ENCODE measurements at regions not wholly inside any gene's neighbourhood (a gene's known extent, or its start where the extent isn't known, plus 50 kb on each side); places are given as distances from the start of the nearest gene placed in this dataset.

DNA sequence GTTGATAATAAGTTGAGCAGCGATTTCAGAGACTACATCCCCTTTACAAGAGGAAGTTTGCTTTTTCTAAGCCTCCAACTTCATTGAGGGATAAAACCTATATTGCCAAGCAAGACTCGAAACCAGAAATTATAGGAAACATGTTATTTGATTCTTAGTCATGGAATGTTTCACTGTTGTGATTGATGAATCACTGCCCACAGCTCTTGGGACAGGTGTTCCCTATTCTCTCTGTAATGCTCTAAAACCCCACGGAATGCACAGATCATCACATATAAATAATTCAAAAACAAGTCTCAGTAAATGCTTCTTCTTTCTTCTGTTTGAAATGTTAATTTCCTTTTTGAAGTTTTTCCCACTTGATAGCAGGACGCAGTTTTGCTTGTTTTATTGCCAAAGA lies 809.5 kb upstream of the GOT2 start:
- no peak for DNase-seq
- TF ChIP-seq GATA1 (IDR thresholded peaks at IDR 0.05; ENCODE audit: low read depth, low read length) (no peak), POLR2A (IDR thresholded peaks at IDR 0.05; ENCODE audit: low read length) (no peak)

DNA sequence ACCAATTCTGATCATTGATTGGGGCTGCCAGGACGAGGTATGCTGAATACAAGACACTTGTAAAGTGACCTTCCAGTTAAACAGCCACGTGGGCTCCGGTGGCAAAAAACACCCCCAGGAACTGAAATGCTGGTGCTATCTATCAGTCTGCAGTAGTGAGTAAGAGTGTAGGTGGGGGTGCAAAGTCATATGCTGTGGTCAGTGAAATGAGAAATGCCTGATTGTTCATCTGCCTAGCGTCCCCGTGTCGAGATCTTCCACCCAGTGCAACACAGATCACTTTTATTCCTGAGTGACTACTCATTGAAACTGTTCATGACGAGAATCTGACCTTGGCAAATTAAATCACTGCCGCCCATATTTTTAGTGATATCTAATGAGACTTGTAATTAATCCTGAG lies 806.5 kb upstream of the GOT2 start:
- TF ChIP-seq GATA1 (IDR thresholded peaks at IDR 0.05; ENCODE audit: low read depth, low read length) (no peak), POLR2A (IDR thresholded peaks at IDR 0.05; ENCODE audit: low read length) (no peak)
- no peak for DNase-seq

DNA sequence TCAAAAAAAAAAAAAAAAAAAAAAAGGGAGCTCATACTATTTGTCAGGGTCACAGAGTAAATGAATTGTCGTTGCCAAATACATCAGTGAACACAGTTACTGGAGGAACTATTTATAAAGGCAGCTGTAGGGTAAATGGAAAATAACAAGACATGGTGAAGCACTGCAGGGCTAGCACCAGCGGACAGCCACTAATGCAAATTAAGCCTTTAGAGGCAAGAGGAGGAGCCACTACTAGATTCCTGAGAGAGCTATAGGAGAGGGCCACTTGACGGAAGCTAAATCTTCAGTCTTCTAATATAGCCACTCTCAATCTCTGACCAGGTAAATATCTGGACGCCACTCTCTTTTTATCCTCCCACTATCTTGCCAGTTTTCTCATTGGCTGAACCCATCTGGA lies 801.2 kb upstream of the GOT2 start:
- TF ChIP-seq POLR2A (IDR thresholded peaks at IDR 0.05; ENCODE audit: low read length) (no peak), GATA1 (IDR thresholded peaks at IDR 0.05; ENCODE audit: low read depth, low read length) (no peak)
- no peak for DNase-seq

DNA sequence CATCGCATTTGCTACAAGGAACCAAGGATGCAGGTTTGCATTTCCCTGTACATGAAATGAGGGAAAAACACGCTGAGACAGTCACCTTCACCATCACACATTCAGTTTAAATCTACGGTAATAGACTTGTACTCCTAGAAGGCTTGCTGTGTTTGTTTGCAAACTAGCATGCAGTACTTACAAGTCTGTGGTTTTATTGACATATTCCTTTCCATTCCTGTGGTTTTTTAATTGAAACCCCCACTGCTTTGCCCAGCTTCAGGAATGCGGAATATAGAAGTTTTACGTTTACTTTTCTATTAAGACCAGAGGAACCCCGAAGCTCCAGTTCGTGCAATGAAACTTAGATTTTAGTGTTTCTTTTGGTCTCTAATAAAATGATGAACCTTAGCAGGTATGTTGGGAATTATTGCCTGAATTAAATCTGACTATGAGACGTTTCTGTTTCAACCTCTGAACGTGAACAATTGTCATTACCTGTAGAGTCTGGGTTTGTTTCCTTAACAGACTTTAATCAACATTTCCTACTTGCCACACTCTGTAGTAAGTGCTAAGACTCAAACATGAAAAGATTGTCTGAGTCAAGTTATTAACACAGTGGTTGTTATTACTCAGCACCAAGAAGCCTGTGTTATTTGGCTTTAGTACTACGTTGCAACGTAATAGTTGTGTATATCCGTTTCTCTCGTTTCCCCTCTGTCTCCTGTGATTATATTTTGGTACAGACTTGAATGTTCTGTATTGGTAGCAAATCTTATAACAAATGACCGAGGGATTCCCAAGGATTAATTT lies 793.3 kb upstream of the GOT2 start:
- TF ChIP-seq POLR2A (IDR thresholded peaks at IDR 0.05; ENCODE audit: low read length), result no peak
- no peak for TF ChIP-seq GATA1 (IDR thresholded peaks at IDR 0.05; ENCODE audit: low read depth, low read length)
- DNase-seq, result no peak

DNA sequence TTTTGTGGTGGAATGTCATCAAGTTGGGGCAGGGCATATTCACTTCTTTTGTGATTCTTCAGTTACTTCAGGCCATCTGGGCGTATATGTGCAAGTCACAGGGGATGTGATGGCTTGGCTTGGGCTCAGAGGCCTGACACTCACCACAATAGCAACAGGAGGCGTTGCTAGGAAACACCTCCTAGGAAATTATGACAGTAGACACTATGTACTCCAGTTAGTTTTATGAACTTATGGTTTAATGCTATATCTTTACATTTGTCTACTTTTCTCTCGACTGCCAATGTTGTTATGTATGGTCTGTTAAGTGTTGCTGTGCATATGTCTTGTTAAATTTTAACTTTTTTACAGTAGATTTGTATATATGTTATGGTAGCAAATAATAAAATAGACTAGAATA lies 788.7 kb upstream of the GOT2 start:
- TF ChIP-seq POLR2A (IDR thresholded peaks at IDR 0.05; ENCODE audit: low read length) (no peak), GATA1 (IDR thresholded peaks at IDR 0.05; ENCODE audit: low read depth, low read length) (no peak)
- no peak for DNase-seq

DNA sequence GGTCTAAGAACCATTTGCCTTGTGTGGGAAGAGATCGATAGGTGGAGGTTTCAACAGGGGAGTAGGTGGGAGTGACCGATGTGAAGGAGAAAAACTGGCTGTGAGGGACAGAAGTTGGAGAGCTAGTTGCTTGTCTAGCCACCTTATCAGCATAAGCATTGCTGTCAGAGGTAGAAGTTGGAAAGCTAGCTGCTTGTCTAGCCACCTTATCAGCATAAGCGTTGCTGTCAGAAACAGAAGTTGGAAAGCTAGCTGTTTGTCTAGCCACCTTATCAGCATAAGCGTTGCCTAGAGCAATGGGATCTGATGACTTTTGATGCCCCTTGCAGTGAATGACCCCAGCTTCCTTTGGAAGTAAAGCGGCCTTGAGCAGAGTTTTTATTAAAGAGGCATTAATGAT lies 784.6 kb upstream of the GOT2 start:
- peak; percentile 60 to 90 for DNase-seq

DNA sequence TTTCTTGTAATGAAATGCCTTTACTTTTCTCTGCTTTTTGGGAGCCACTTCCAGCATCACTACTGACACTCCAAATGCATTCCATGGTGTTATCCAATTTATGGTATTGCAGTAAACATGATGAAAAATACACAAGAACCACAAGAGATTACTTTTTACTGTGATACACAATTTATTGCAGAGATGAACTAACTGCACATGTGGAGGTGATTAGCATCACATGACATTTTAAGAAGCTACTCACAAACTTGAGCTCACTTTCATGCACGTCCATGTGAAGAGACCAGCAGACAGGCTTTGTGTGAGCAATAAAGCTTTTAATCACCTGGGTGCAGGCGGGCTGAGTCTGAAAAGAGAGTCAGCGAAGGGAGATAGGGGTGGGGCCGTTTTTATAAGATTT lies 780.5 kb upstream of the GOT2 start:
- DNase-seq, result no peak
- TF ChIP-seq GATA1 (IDR thresholded peaks at IDR 0.05; ENCODE audit: low read depth, low read length) (no peak), POLR2A (IDR thresholded peaks at IDR 0.05; ENCODE audit: low read length) (no peak)

DNA sequence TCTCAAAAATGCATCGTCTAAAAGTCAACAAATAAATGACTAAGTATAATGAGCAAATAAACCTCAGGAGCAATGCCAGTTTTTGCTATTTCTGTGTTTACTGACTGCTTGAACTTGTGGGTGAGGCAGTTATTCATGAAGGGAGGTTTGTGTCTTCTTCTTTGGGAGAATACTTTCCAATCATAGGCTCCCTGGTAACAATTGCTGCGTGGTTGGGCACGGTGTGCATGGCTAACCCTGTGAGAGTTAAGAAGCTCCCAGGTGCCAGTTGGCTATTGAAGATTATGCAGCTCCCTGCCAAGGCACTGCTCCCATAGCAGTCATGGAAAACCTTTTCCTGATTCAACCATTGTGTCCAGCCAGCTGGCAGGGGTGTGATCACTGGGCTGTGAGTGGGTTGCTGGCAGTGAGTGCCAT lies 775.9 kb upstream of the GOT2 start:
- no peak for DNase-seq
- TF ChIP-seq GATA1 (IDR thresholded peaks at IDR 0.05; ENCODE audit: low read depth, low read length) (no peak), POLR2A (IDR thresholded peaks at IDR 0.05; ENCODE audit: low read length) (no peak)

DNA sequence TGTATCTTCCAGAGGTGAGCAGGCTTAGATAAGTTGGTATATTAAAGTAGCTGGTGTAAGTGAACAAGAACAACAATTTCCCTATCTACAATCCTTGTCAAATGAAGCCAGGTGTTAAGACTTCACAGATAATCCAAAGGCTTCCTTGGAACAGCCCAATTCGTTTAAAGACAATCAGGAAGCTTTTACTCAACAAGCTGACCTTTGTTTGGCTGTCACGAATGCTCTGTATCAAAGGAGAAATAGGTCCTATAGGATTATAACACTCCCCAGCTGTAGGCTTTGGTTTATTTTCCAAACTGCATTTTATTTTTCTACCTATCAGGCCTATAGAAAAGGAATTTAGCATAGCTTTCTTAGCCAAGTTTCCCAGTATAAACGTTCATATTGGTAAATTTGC lies 766.5 kb upstream of the GOT2 start:
- TF ChIP-seq GATA1 (IDR thresholded peaks at IDR 0.05; ENCODE audit: low read depth, low read length), result no peak
- no peak for TF ChIP-seq POLR2A (IDR thresholded peaks at IDR 0.05; ENCODE audit: low read length)
- no peak for DNase-seq

DNA sequence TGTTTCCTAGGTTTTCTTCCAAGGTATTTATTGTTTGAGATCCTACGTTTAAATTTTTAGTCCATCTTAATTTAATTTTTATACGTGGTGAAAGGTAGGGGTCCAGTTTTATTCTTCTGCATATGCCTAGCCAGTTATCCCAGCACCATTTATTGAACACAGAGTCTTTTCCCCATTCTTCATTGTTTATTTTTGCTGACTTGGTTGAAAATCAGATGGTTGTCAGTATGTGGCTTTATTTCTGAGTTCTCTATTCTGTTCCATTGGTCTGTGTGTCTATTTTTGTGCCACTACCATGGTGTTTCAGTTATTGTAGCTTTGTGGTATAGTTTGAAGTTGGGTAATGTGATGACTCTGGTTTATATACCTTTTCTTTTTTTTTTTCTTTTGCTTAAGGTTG lies 753.0 kb upstream of the GOT2 start:
- TF ChIP-seq GATA1 (IDR thresholded peaks at IDR 0.05; ENCODE audit: low read depth, low read length) (no peak), POLR2A (IDR thresholded peaks at IDR 0.05; ENCODE audit: low read length) (no peak)
- no peak for DNase-seq

DNA sequence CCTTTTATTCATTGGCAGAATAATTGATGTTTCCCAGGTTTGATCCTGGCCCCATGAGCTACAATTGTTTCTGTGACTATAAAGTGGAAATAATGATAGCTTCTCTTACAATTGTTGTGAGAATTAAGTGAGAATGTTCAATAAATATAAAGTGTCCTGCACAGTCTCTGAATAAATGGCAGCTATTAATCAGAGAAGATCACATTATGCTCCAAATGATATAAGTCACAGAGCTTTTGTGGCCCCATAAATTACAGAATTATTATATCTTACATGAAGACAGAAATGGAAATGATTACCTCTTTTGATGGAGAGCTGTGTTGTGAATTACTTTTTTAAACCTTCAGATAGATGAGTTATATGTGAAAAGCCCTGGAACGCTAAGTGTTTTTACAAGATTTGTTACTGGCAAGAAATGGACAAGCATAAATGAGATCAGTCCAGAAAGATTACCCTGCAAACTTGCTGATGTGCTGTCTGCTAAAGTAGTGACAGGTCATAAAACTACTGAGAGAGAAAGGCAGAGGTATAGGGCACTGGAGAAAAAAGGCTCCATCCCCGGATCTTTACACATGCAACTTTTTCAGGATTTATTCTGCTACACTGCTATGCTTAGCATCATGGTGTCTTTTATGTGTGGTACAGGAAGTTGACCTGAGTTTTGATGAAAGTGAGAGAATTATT lies 750.9 kb upstream of the GOT2 start:
- no peak for TF ChIP-seq POLR2A (IDR thresholded peaks at IDR 0.05; ENCODE audit: low read length)
- no peak for DNase-seq

DNA sequence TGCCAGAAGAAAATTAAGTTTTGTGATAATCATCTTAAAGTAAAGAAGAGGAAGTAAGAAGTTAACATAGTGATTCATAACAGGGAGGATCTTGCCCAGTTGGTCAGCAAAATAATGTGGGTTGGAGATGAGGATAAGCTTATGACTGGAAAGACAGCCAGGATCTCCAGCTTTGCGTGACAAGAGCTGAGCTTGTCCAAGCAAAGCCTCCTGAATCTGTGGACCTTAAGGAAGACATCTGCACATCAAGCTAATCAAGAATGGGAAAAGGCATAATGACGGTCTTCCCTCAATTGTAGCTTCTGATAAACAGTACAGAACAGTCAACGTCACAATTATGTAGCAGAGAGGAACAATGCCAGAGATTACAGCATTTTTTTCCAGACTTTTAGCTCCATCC lies 744.7 kb upstream of the GOT2 start:
- no peak for DNase-seq
- TF ChIP-seq POLR2A (IDR thresholded peaks at IDR 0.05; ENCODE audit: low read length) (no peak), GATA1 (IDR thresholded peaks at IDR 0.05; ENCODE audit: low read depth, low read length) (no peak)

DNA sequence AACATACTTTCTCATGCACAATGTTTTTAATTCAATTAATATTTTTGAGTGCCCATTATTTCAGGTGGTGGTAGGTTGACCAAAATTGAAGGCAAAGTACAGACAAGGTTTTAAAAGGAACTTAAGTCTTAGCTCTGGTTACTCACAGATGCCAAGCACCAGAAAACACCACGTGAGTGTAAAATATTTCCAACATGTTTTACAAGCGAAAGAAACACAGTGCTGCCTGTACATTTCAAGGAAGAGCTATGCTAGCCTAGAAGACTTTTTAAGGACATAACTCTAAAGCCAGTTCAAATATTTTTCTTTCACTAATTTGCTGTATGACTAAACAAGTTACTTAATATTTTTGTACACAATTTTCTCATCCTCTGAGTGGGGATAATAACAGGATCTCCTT lies 736.4 kb upstream of the GOT2 start:
- TF ChIP-seq POLR2A (IDR thresholded peaks at IDR 0.05; ENCODE audit: low read length) (no peak), GATA1 (IDR thresholded peaks at IDR 0.05; ENCODE audit: low read depth, low read length) (no peak)
- no peak for DNase-seq

DNA sequence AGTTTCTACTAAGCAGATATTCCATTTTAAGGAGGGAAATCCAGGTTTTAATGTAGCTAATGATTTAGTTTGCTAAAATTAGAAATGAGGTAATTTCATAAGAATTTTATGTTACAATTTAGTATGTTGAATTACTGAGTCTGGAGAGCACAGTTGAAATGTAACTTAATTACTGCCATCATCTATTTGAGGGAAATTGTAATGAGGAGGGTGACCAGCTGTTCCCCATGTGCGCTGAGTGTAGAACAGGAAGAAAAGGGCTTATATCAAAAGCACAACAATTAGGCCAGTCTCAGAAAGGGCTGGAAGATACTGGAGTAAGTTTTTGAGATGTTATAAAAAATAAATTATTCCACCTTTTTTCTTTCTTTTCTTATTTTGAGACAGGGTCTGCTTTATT lies 735.1 kb upstream of the GOT2 start:
- no peak for DNase-seq
- TF ChIP-seq POLR2A (IDR thresholded peaks at IDR 0.05; ENCODE audit: low read length) (no peak), GATA1 (IDR thresholded peaks at IDR 0.05; ENCODE audit: low read depth, low read length) (no peak)

DNA sequence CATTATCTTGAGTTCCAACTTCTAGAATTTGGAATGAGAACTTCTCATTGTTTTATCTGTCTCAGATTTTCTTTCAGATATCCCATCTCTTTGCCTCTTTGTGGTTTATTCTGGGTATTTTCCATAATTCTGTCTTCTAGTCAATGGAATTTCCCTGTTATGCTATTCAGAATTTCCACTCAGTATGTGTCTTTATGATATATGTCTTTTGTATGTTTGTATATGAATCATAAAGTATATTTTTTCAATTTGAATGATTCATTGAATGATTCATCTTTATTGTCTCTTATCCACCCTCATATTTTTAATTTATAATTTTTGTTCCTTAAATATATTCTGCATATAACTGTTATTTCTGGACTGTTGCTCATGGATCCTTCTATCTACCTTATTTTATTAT lies 729.7 kb upstream of the GOT2 start:
- no peak for DNase-seq
- TF ChIP-seq POLR2A (IDR thresholded peaks at IDR 0.05; ENCODE audit: low read length), result no peak
- TF ChIP-seq GATA1 (IDR thresholded peaks at IDR 0.05; ENCODE audit: low read depth, low read length), result no peak
